ENCODE measurements at regions not wholly inside any gene's neighbourhood (a gene's known extent, or its start where the extent isn't known, plus 50 kb on each side); places are given as distances from the start of the nearest gene placed in this dataset.

DNA sequence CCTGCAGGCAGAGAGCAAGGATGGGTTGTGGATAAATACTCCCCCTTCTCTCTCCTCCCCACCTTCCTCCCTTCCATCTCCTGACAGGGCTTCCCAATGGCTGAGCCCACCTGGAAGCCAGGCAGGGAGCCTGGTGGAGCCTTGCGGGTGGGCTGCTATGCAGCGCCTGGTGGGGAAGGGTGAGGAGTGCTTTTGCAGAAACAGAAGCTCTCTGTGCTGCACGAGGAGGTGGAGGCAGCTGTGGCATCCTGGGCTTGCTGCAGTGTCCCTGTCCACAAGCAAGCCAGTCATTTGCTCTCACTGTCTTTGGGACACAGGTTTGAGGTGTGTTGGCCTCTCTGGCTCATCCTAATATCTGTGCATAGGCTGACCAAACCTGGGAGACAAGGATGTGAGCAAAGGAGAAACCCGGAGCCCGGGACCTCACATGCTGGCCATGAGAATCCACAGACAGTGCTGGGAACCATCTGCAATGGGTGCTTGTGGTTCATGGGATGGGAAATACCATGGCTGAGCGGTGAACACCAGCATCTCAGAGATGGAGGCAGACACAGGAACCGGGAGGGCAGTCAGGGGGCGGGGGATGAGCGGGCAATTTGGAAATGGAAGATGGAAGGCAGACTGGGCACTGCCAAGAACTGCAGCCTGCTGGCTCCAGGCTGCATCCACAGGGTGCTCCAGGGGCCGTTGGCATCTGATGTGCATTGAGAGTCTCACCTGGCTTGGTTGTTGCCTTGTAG lies 364.2 kb downstream of the GLRX3 start:
- in situ Hi-C loops (cut with MboI; ENCODE audit: low sequenced_read_pairs in 4 of 4) = no loop called here
- Histone ChIP-seq H3K27ac (no peak overlapping the region), H3K27me3 (no peaks in the 10 kb centered on the region), H3K4me1 (no peaks in the 10 kb centered on the region), H3K4me3 (no peak overlapping the region), H3K9me3 (no peaks in the 10 kb centered on the region), H3K36me3 (no peaks in the 10 kb centered on the region)
- no peak for DNase-seq
- no peak for ATAC-seq
- intact Hi-C loops (cut with DNase I; ENCODE audit: low total_unique reads) = no loop called here
- TF ChIP-seq POLR2A (IDR thresholded peaks at IDR 0.05) (no peak), CTCF (IDR thresholded peaks at IDR 0.05 in 4 of 5, conservative IDR thresholded peaks at IDR 0.05 in 1 of 5) (no peak)

DNA sequence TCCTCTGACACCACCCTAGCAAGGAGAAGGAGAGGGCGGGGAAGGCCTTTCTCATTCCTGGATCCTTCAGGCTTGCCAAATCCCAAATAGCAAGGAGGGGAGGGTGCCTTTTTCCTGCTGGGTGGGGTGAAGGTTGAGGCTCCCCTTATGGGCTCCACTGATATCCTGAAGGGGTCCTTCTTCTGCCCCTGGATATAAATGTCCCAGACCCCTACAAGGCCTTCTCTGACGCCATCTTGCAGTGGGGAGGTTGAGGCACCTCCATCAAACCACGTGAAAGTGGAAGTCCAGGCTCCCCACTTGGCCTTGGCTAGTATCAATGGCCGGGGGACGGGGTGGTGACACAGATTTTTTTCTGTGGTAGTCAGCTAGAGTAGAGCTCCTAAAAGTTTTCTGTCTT lies 371.3 kb downstream of the GLRX3 start:
- DNase-seq (no peak), ATAC-seq (no peak)
- intact Hi-C loops (cut with DNase I; ENCODE audit: low total_unique reads) = no loop called here
- TF ChIP-seq POLR2A (IDR thresholded peaks at IDR 0.05) (no peak), CTCF (IDR thresholded peaks at IDR 0.05 in 4 of 5, conservative IDR thresholded peaks at IDR 0.05 in 1 of 5) (no peak)
- no peaks in the 10 kb centered on the region for H3K36me3 ChIP-seq
- no peak overlapping the region for H3K27ac ChIP-seq
- no peaks in the 10 kb centered on the region for H3K4me1 ChIP-seq
- in situ Hi-C loops (cut with MboI; ENCODE audit: low sequenced_read_pairs in 4 of 4) = no loop called here
- no peak overlapping the region for H3K4me3 ChIP-seq
- no peaks in the 10 kb centered on the region for H3K9me3 ChIP-seq
- H3K27me3 ChIP-seq = no peaks in the 10 kb centered on the region

DNA sequence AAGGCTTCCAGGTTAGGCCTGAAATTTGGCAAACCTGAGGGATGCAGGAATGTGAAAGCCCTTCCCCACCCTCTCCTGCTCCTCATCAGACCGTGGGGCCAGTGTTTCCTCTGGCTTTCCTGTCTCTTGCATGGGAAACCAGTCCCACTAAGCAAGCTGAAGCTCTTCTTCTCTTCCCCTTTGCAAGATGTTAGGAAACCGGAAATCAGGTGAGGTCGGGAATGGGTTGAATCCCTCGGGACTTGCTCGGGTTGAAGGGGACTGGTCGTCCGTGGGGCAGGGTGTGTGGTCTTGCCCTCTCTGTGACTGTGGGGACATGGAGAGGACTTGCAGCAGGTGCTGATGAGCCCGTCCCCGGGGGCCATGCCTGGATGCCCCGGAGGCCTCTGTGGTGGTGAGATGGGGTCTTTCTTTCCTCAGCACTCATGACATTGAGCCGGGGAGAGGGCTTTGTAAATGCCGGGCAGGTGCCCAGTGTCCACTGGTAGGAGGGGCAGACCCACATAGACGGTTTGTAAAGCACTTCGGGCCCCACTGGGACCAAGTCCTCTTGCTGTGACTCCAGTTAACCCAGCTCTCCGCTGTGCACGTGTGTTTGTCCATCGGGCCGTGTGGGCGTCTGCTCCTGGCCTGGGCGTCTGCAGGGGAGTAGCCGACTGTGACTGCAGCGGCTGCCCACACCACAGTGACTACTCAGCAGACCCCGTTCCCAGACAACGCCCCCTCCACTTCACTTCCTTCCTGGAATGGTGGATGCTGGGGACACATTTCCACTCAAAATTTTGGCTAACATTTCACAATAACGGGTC lies 373.9 kb downstream of the GLRX3 start:
- intact Hi-C loops (cut with DNase I; ENCODE audit: low total_unique reads) (no loop called here), in situ Hi-C loops (cut with MboI; ENCODE audit: low sequenced_read_pairs in 4 of 4) (no loop called here)
- Histone ChIP-seq H3K27me3 (no peaks in the 10 kb centered on the region), H3K36me3 (no peaks in the 10 kb centered on the region), H3K27ac (no peak overlapping the region), H3K4me3 (no peak overlapping the region), H3K9me3 (no peaks in the 10 kb centered on the region), H3K4me1 (no peaks in the 10 kb centered on the region)
- TF ChIP-seq POLR2A (IDR thresholded peaks at IDR 0.05) (no peak), CTCF (IDR thresholded peaks at IDR 0.05 in 4 of 5, conservative IDR thresholded peaks at IDR 0.05 in 1 of 5) (no peak)
- DNase-seq (no peak), ATAC-seq (no peak)

DNA sequence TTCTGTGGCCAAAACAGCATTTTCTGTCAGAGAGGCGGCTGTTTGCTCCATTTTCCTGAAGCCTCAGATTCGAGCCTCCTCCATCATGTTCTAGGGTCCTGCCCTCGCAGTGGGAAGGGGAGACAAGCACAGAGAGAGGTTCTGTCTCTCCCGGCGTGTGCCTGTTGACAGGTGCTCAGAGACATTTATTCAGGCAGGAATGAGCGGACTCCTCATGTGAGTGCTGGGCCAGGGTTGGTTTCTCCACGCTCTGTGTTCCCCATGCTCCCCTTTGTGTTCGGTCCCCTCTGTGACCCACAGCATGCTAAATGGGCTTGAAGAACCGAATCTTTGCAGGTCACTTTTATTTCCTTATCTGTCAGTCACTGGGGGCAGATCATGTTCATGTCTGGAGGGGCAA lies 374.6 kb downstream of the GLRX3 start:
- ATAC-seq (no peak), DNase-seq (no peak)
- no peaks in the 10 kb centered on the region for H3K9me3 ChIP-seq
- no peak overlapping the region for H3K27ac ChIP-seq
- H3K36me3 ChIP-seq = no peaks in the 10 kb centered on the region
- no peaks in the 10 kb centered on the region for H3K4me1 ChIP-seq
- in situ Hi-C loops (cut with MboI; ENCODE audit: low sequenced_read_pairs in 4 of 4) (no loop called here), intact Hi-C loops (cut with DNase I; ENCODE audit: low total_unique reads) (no loop called here)
- H3K4me3 ChIP-seq = no peak overlapping the region
- TF ChIP-seq POLR2A (IDR thresholded peaks at IDR 0.05) = no peak
- TF ChIP-seq CTCF (IDR thresholded peaks at IDR 0.05 in 4 of 5, conservative IDR thresholded peaks at IDR 0.05 in 1 of 5) = no peak
- no peaks in the 10 kb centered on the region for H3K27me3 ChIP-seq
